HS-27A (cell line): ENCODE measurements at regions not wholly inside any gene's neighbourhood (a gene's known extent, or its start where the extent isn't known, plus 50 kb on each side); places are given as distances from the start of the nearest gene placed in this dataset.
"Not testable (repeated sequence)": the region's sequence is repeated elsewhere in the genome, so short reads cannot be mapped to it uniquely, and the experiment has no call there.

ENCODE experiments used
- DNase-seq: peaks from one replicate; pipeline ENCODE4 v3.0.0-alpha.2; 2012; ENCODE audit warnings: low read depth, missing footprints

DNA sequence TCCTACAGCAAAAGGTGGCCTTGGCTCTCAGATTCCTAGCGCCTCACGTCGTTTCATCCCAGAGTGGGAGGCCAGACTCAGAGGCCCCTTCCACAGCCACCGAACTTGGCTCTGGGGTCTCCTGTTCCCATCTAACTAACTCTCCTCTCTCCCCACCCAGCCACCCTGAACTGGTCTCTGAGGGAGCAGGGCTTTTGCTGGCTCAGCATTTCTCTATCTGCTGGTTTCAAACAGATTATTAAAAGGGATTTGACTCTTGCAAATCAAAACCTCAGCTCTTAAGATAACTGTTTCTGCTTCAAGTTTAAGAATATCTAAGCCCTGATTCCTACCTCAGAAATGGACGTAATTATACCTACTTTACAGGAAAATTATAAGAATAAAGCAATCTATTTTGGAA is 91.0 kb upstream of the ATP1B1 start:
- DNase-seq, result no peak

DNA sequence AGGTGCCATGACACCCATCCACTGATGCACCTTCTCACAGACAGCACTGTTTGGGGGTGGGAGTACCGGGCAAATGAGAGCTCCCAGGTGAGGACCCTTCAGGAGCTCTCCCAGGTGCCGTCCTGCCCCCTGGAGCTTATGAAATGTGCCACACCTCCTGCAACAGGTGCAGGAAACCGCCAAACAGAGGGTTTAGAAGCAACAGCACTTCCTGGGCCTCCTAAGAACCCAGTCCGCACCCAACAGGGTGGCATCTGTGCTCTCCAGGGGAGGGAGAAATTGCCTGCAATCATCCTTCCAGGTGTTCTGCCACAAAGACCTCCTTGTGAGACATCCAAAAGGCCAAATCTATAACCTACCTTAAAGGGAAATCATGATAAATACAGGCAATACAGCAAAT is 87.7 kb upstream of the ATP1B1 start:
- no peak for DNase-seq

DNA sequence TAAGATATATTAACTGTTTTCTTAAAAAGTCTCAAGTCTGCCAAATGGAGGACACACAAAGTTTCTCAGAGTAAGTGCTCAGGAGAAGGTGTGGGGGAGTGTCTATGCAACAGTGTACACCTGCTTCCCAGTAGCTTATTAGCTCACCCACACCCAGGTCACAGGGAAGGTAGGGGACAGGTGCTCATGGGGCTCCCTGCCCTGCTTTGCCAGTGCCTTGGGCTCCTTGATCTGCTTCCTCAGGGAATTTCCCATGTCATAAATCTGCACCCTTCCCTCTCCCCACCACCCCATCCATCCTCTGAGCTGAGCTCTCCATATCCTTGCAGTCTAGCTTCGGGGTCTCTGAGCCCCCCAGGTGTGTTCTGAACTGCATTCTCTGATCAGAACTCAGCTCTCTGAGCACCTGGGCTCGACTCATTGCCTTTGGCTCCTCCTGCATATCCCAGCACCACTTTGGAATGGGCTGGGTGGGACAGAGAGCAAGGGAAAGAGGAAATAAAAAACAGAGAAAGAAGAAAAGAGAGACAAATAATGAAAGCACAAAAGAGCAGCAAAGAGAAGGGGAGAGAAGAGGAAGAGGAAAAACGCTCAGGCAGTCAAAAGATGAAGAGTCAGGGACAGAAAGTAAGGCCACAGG is 87.0 kb upstream of the ATP1B1 start:
- no peak for DNase-seq

DNA sequence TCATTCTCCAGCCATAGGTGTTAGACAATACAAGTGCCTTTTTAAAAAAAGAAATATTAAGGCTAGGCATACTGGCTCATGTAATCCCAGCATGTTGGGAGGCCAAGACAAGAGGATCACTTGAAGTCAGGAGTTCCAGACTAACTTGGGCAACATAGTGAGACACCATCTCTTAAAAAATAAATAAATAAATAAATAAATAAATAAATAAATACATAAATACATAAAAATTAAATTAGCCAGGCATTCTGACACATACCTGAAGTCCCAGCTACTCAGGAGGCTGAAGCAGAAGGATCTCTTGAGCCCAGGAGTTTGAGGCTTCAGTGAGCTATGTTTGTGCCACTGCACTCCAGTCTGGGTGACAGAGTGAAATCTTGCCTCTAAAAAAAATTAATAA is 85.8 kb upstream of the ATP1B1 start:
- DNase-seq, result no peak

DNA sequence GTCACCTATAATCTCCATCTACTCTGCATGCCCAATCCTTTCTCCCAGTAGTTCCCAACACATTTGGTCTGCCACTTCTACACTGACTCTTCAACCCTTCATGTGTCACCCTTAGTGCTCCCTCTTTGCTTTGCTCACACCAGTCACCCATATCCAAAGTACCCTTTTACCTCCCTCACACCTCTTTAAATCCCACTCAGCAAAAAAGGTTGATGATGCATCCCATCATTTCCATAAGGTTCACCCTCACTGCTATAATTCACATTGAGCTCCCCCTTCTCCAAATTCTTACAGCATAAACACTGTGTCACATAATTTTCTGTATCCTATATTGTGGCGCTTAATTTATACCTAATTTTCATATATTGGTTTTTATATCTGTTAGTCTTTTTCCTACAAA is 83.8 kb upstream of the ATP1B1 start:
- no peak for DNase-seq

DNA sequence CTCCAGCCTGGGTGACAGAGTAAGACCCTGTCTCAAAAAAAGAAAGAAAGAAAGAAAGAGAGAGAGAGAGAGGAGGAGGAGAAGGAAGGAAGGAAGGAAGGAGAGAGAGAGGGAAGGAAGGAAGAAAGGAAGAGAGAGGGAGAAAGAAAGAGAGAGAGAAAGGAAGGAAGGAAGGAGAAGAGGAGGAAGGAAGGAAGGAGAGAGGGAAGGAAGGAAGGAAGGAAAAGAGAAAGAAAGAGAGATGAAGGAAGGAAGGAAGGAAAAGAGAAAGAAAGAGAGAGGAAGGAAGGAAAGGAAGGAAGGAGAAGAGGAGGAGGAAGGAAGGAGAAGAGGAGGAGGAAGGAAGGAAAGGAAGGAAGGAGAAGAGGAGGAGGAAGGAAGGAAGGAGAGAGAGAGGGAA is 82.2 kb upstream of the ATP1B1 start:
- no peak for DNase-seq

DNA sequence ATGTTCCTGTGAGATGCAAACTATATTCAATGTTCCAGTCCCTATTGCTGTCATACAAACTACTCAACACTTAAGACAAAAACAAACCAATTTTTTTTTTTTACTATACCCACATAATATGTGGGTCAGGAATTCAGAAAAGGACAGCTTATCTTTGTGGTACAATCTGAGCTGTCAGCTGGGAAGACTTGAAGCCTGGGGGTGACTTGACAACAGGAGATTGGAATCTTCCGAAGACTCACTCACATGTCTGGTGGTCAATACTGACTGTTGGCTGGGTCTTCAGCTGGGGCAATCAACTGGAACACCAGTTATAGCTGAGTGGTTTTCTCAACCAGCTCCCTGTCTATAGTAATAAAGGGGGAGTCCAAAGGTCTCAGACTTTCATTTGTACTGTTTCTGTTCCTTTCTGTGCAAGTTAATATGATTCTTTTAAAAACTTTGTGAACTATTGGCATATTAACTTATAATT is 81.7 kb upstream of the ATP1B1 start:
- DNase-seq, result no peak

DNA sequence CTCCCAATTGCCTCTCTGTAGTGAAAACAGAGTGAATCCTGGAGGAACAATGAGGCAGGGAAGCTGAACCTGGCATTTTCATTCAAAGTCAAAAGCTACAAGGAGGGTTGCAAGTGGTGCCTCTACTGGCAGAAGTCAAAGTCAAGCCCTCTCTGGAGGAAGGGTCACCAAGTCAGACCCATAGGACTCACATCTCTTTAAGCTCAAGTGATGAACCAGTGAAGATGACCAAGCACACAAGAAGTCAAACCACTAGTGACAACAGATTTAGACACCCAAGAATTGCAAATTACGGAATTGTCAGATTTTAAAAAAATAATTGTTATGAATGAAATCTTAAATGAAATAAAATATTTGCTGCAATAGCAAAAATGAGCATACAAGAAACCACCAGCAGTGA is 81.1 kb upstream of the ATP1B1 start:
- no peak for DNase-seq

DNA sequence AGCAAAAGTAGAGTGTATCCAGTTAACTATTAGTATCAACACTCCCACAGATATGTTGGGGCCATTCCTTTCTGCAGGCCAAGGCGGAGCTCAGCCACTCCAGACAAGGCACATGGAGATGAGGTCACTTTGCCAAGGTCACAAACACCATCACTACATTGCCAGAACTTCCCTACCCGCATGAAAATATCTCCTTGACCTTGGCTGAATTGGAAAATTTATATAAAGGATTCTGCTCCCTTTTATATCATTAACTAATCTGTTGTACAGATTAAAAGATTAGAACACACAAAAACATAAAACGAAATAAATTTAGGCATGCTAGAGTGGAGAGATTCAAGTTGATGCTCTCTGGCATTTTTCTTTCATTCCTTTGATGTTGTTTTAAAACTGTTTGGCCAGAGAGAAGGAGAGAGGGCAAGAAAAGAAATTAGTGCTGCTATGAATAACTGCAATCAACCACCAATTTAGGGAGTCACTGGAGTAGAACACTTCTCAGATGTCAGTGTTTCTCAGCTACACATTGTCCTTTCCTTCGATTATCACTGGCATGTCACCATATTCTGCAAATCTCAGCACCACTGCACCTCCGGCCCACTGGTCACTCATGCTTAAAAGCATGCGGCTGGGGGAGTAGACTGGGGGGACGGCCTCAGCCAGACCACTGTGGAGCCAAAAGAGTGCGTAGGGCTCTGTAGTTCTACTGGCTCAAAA is 78.7 kb upstream of the ATP1B1 start:
- no peak for DNase-seq

DNA sequence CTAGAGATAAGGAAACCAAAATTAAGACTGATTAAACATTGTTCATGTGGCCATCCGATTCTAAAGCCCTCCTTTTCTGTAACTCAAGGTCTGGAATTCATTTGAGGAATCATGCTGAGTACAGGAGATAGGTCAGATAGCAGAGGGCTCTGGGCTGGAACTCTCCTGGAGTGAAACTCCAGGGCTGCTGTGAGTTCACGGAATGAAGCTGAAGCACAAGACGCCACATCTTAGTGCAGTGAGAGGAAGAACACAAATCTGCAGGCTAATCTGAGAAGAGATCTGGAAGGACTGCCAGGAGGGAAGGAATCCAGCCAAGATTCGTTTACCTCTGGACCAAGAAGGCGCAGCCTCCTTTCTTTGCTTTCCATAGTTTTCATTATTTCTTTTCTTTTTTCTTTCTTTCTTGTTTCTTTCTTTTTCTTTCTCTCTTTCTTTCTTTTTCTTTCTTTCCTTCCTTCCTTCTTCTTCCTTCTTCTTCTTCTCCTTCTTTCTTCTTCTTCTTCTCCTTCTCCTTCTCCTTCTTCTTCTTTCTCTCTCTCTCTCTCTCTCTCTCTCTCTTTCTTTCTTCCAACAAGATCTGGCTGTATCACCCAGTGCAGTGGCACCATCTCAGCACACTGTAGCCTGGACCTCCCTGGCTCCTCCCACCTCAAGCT is 74.8 kb upstream of the ATP1B1 start:
- DNase-seq, result no peak

DNA sequence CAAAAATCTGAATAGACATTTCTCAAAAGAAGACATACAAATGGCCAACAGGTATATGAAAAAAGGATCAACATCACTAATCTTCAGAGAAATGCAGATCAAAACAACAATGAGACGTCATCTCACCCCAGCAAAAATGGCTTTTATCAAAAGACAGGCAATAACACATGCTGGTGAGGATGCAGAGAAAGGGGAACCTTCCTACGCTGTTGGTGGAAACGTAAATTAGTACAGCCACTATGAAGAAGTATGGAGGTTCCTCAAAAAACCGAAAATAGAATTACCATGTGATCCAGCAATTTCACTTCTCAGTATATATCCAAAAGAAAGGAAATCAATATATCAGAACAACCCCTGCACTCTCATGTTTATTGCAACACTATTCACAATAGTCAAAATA is 65.1 kb upstream of the ATP1B1 start:
- DNase-seq, result no peak

DNA sequence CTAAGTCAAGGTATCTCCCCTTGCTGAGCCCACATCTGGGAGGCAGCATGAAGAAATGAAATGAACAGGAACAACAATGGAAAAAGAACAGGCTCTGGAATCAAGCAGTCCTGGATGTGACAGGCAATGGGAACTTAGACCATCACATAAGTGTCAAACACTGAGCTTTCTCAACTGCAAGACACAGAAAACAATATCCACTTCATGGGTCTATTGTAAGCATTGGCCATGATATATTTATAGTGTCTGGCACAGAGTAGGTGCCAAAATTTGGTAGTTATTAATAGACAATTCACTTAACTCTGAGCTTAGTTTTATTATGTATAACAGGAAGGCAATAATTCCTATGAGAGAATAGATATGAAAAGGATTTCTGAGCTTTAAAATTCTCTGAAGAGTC is 64.1 kb upstream of the ATP1B1 start:
- DNase-seq, result no peak

DNA sequence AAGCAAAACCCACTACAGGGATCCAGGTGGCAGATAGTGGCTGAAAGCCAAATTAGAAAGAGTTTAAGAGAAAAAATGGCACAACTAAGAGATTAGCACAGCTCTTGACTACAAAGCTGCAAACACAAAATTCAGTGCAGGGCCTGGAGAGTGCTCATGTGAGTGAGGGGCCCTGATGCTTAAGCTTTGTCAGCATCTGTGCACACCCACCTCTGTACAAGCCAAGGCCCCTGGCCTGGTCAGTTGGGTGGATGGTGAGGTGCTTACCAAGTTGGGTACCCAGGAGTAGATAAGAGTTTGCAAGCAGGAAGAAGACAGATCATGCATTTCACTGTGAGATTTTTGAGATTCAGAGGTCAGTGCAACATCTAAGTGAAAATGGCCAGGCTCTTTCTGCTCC is 62.7 kb upstream of the ATP1B1 start:
- DNase-seq, result no peak

DNA sequence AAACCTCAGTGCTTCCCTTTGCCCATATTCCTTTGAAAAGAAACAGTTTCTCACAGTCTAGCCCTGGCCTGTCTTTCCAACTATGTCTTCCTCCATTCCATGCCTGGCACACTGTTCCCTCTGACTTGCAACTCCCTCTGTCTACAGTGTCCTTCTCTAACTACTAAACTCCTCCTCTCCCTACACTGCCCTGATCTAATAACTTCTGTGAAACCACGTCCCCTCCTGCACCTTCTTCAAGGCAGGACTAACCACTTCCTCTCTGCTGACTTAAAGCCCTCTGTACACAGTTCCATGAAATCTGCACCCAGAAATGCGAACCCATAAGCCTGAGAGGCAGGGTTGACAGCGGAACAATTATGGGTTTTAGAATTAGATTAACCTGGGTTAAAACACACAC is 62.2 kb upstream of the ATP1B1 start:
- DNase-seq, result no peak

DNA sequence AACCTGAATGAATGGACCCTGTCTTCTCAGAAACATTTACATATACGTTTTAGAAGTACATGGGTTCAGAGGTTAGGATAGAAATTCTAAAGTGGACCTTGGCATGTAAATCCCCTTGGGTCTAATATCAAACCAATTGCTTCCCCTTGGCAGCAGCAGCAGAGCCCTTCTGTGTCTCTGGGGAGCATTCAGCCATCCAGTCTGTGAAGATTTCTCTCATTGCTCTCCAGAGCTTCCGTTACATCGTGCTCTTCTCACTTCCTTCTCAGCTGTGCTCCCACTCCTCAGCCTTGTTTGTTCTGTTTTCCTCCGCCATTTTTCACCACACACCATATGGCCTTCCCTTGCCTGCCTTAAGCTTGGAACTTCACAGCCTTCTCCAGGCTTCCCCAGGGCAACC is 61.5 kb upstream of the ATP1B1 start:
- DNase-seq, result no peak

DNA sequence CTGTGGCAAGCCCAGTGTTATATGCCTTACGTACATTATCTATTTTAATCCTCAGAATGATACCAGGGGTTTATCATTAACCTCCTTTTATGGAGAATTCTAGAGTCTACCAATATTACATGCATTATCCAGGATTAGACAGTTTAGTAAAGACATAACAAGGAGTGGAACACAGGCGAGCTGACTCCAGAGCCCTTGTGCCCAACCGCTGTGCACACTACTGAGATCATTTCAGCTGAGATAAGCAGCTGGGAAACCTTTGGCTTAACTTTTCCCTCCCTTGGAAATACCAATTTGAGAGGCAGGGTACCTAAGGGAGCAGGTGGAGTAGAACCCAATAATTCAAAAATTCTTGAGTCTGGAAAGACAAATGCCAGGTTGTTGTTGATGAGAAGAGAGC is 59.8 kb upstream of the ATP1B1 start:
- no peak for DNase-seq

DNA sequence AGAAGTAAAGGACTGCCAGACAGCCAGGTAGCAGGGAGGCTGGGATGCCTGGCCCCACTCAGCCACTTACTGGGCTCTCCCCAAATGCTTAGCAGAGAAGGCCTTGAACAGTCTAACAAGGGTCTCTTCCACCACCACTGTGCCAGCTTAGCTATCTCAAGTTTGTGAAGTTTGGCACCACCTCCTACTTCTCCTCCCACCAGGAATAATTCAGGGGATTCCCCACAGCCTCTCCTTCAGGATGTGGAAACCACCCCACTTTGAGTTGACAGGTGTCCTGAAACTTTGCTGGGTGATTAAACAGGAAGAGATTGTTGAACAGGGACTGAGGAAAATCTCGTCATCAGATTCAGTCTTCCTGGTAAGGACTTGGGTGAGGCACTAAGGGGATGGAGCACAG is 59.4 kb upstream of the ATP1B1 start:
- no peak for DNase-seq

DNA sequence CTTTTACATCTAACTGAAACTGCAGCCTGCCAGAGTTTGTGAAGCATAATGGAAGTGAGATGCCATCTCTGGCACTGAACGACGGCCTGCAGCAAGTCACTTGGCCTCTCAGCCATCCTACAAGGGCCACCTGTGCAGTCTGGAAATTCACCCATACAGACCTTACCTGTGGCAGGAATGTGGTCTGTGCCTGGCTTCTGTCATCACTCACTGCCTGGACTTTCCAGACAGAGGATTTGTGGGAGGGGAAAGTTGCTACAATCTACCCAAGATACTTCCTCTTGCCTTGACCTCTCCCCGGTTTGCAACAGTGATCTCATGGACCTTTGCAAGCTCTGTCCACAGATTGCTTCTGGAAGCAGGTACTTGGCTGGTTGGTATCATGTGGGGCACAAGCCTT is 58.4 kb upstream of the ATP1B1 start:
- DNase-seq, result no peak

DNA sequence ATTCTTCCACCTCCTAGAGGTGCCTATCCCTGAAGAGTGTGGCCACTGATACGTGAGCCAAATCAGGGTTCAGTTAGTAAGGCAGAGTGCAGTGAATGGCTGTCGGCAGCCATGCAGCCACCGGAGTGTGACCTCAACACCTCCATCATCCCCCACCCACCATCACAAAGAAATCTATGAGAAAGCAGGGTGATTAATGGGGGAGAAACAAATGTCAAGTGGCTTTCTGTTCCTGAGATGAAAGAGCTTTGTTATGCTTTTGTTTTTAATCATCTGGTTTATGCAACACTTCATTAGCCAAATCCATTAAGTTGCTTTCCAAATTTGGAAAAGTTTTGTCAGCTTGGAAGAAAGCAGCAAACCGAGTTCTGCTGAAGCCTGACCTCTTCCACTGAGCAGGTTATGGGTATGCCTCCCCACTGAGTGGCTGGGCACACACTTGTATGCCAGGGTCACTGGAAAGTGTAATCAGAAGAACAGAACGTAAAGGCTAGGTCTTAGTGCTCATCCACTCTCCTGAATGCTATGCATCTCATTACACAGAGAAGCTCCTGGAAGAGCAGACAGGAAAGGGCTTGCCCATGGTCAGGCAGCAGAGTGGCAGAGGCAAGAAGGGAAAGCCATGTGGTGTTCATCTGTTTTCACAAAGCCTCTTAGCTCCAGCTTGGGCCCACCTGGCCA is 57.1 kb upstream of the ATP1B1 start:
- DNase-seq, result no peak

DNA sequence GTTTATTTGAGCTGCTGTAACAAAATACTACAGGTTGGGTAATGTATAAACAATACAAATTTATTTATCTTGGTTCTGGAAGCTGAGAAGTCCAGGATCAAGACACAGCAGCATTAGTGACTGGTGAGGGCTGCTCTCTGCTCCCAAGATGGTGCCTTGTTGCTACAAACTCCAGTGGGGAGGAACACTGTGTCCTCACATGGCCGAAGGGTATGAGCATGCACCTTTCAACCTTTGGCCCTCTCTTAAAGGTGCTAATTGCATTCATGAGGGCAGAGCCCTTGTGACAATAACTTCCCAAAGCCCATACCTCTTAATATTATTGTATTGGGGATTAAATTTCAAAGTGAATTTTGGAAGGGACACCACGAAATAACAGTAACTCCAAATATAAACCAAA is 55.3 kb upstream of the ATP1B1 start:
- no peak for DNase-seq

DNA sequence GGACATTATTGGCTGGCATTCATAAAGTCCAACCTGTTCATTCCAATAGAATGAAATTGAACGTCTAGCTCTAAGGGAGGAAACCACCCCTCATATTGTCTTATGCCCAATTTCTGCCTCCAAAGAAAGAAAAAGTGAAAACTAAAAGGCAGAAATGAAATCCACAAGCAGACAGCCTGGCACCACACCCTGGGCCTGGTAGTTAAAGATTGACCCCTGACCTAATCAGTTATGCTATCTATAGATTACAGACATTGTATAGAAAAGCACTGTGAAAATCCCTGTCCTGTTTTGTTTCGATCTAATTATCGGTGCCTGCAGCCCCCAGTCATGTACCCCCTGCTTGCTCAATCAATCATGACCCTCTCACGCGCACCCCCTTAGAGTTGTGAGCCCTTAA is 54.3 kb upstream of the ATP1B1 start:
- DNase-seq, result not testable (repeated sequence)

DNA sequence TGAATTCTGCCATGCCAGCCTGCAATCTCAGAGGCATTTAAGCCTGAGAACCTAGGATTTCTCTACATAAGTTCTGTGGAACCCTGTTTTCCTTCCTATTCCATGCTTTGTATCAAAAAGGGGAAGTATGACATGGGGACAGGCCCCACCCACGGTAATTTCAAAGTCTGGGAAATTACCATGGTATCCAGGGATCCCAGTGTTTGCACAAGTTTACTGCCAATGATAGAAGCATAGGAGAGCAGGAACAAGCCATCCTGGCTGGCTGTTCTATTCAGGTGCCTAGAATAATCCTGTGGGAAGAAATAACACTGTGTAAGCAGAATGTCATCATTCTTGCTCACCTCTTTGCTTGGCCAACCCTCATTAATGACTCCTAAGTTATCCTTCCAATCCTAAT is 53.8 kb upstream of the ATP1B1 start:
- no peak for DNase-seq

DNA sequence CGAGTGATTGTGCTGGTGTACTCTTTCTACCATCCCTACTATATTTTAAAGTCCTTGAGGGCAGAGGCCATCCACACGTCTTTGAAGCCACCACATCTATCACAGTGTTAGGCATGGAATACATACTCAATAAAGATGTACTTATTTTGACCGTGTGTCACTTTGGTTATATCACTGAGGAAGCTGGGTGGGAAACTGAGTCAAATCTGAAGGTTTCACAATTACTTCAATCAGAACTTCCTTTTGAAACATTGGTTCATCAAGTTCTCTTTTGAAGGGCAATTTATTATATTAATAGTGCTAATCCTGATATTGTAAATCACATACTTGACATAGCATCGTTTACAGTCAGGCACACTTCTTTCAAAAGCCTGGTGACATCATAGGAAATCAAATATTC is 53.3 kb upstream of the ATP1B1 start:
- no peak for DNase-seq
